ENCODE measurements at regions not wholly inside any gene's neighbourhood (a gene's known extent, or its start where the extent isn't known, plus 50 kb on each side); places are given as distances from the start of the nearest gene placed in this dataset.

- DNase-seq (ENCODE audit: low spot score), result no peak
- intact Hi-C loops (cut with DNase I), result no loop called here
Observed at GRCh38 chr11:109730669-109731068, 308.7 kb downstream of the C11orf87 start.

GRCh38 chr11:109731451-109731850, 309.5 kb downstream of the C11orf87 start:
- no peak for DNase-seq (ENCODE audit: low spot score)
- intact Hi-C loops (cut with DNase I), result no loop called here

GRCh38 chr11:109733245-109733644, 311.3 kb downstream of the C11orf87 start:
- DNase-seq (ENCODE audit: low spot score), result no peak
- intact Hi-C loops (cut with DNase I), result no loop called here

GRCh38 chr11:109734566-109734965, 312.6 kb downstream of the C11orf87 start:
- intact Hi-C loops (cut with DNase I), result no loop called here
- DNase-seq (ENCODE audit: low spot score), result no peak

DNA sequence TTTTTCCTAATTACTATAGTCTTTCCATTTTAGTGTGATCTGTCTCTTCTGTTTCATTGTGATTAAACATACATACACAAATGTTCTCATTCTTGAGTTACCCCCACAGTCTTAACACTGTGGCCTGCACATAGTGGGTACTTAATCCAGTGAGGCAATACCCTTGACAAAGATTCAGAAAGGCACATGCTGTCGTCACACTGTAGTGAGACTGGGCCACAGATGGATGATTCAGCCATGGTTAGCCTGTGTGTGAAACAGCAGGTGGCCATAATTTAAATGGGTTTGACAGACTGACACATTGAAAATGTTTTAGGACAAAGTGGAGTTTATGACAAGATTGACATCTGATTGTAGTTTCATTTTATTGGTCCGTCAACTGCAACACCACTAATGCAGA, 313.1 kb downstream of the C11orf87 start:
- intact Hi-C loops (cut with DNase I), result no loop called here
- DNase-seq (ENCODE audit: low spot score), result no peak

DNA sequence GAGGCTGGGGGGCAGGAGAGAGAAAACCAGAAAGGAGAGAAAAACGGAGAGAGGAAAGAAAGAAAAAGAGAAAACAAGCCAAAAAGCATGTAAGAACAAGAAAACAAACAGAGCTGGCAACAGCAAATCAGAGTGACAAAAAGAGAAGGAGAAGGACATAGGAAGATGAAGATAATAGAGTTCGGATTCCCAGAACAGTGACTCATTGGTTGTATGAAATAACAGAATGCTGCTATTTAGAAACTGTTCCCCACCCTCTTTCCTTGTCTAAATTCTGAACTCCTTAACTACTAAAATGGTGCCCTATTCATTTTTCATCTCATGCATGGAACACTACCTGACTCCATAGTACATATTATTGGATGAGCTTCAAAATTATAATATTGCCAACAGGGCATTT, 317.4 kb downstream of the C11orf87 start:
- DNase-seq (ENCODE audit: low spot score), result no peak
- intact Hi-C loops (cut with DNase I), result no loop called here

DNA sequence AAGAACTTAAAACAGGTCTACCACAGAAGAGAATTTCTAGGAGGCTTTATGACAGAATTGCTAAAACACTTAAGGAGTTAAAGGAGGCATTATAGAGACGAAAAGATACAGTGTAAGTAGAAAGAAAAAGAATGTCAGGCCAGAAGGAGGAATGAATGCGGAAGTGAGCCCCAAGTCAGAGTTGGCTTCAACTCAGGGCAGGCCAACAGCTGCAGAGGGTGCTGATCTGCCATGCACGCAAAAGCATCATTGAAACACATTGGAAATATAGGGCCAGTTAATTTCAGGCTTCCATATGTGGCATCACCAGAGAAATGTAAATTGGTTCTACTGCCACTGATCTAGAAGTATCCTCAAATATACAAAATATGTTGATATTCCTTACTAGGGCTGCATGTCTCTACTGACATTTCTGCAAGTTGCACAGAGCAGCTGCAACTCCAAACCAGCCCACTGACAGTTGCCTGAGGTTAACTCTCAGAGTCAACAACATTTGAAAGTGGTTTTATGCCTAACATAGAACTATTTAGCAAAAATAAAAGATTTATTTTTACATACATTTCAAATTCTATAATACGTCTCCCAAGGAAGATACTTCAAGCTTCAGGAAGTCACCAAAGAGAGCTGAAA, 324.1 kb downstream of the C11orf87 start:
- intact Hi-C loops (cut with DNase I), result no loop called here
- no peak for DNase-seq (ENCODE audit: low spot score)

DNA sequence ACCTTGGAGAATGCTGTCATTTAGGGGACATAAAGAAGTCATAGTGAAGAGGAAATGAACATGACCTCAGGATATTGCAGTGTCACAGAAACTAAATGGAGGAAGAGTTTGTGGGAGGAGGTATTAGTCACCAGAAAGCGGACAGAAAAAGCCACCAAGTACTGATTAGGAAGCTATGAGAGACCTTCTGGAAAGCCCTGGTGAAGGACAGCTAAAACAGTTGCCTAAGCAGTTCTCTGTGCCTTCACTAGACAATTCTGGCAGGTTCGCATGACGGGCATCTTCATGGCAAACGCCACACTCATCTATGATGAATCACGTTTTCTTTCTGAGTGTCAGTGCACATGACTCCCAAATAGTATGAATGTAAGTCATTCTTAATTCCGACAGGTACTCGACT, 325.8 kb downstream of the C11orf87 start:
- no peak for DNase-seq (ENCODE audit: low spot score)
- intact Hi-C loops (cut with DNase I), result no loop called here

GRCh38 chr11:109749476-109749875, 327.5 kb downstream of the C11orf87 start:
- intact Hi-C loops (cut with DNase I), result no loop called here
- no peak for DNase-seq (ENCODE audit: low spot score)

GRCh38 chr11:109750964-109751363, 329.0 kb downstream of the C11orf87 start:
- intact Hi-C loops (cut with DNase I), result no loop called here
- DNase-seq (ENCODE audit: low spot score), result no peak

DNA sequence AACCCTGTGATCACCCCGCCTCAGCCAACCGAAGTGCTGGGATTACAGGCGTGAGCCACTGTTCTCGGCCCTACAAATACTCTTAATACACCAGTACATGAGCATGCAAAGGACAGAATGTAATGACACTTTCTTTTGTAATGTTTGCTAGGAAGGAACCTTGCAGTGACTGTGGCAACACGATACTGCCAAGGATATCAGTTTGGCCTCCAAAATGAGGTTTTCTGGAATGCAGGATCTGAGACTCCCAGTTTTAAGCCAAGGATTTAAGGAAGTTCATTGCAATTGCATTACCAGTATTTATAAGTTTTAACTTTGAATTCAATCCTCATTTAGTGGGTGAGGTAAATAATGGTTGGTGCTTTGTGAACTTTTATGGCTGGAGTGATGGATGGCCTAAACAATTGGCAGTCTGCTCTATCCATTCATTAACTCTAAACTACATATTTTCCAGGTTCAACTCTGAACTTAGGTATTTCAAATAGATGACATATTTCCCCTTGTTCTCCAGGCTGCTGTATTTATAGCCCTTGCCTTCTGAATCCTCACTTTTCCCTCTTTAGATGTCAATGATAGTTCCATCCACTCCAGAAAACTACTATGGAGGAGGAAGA, 330.3 kb downstream of the C11orf87 start:
- DNase-seq (ENCODE audit: low spot score), result no peak
- intact Hi-C loops (cut with DNase I), result no loop called here

DNA sequence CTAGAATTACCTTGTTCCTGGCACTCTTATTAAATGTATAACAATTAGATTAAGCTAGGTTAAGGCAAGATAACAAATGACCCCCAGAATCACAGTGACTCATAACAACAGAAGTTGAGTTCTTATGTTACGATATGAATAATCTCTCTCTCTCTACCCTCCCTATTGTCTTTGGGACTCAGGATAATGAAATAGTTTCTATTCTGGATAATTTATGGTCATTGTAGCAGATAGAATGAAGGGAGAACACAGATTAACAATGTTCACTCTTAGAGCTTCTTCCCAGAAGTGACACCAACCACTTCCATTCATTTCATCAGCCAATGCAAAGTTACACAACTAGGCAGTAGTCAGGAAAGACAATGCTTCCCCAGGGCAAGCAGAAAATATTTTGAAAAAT, 334.5 kb downstream of the C11orf87 start:
- intact Hi-C loops (cut with DNase I), result no loop called here
- DNase-seq (ENCODE audit: low spot score), result no peak

- no peak for DNase-seq (ENCODE audit: low spot score)
Observed at GRCh38 chr11:109756951-109757350, 335.0 kb downstream of the C11orf87 start.

GRCh38 chr11:109762546-109762945, 330.6 kb upstream of the ZC3H12C start:
- DNase-seq (ENCODE audit: low spot score), result no peak
- intact Hi-C loops (cut with DNase I), result no loop called here

More at GRCh38 chr11:109756951-109757350, 335.0 kb downstream of the C11orf87 start:
- intact Hi-C loops (cut with DNase I), result no loop called here

GRCh38 chr11:109765709-109766311, 327.4 kb upstream of the ZC3H12C start:
- no peak for DNase-seq (ENCODE audit: low spot score)
- intact Hi-C loops (cut with DNase I), result no loop called here

DNA sequence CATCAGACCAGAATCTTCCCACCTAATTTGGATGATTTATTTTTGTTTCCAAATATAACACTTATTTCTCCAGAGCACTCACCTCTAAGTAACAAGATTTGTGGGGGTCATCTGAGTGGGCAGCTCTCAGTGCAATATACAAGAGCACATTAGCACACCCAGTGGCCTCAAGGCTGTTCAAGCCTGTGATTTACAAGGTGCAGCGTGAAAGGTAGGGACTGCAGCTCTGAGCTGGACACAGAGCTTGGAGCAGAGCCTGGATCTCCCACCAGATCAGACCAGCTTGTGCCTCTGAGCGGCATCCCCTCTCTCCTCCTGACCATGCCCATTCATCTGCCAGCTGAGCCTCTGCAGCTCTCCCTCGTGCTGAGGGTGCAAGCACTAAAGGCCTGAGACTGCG, 323.3 kb upstream of the ZC3H12C start:
- intact Hi-C loops (cut with DNase I), result no loop called here

GRCh38 chr11:109770323-109770722, 322.9 kb upstream of the ZC3H12C start:
- no peak for DNase-seq (ENCODE audit: low spot score)
- intact Hi-C loops (cut with DNase I), result no loop called here

More for the DNA sequence above, 323.3 kb upstream of the ZC3H12C start:
- DNase-seq (ENCODE audit: low spot score), result no peak

GRCh38 chr11:109772892-109773291, 320.3 kb upstream of the ZC3H12C start:
- no peak for DNase-seq (ENCODE audit: low spot score)
- intact Hi-C loops (cut with DNase I), result no loop called here

GRCh38 chr11:109775686-109776085, 317.5 kb upstream of the ZC3H12C start:
- DNase-seq (ENCODE audit: low spot score), result no peak
- intact Hi-C loops (cut with DNase I), result no loop called here

DNA sequence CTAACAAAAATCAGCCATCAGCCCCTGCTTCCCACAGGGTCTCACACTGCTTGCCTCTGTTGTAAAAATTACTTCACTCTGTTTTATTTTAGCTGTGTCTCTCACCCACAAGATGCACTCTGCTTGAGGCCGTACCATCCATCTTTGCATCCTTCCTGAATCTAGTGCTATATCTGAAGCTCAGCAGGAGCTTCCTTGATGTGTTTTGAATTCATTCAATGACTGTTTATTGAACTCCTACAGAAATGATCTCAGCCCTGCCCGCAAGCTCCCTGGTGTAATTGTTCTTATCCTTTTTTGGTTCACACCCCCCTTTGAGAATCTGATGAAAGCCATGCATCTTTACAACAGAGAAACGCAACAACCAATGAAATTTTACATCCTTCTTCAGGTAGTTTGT, 310.2 kb upstream of the ZC3H12C start:
- no peak for DNase-seq (ENCODE audit: low spot score)
- intact Hi-C loops (cut with DNase I), result no loop called here

DNA sequence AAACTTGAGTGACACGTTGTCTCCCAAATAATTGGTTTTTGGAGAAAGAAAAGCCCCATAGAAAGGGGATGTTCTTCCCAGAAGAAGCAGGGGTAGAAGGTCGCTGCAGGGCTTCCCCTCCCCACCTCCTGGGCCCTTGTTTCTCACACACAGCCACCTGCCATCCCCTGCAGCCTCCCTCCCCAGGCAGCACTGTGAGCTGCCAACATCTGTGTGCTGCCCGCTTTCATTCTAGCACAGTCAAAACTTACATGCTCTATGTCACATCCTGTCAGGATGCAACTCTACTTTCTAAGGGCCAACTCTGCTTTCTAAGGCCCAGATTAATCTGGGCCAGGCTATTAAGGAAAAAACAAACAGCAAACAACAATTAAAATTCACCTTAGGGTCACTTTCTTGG, 309.4 kb upstream of the ZC3H12C start:
- no peak for DNase-seq (ENCODE audit: low spot score)
- intact Hi-C loops (cut with DNase I), result no loop called here
